Subcutaneous abdominal adipose tissue (tissue), 5 donors: ENCODE measurements at regions not wholly inside any gene's neighbourhood (a gene's known extent, or its start where the extent isn't known, plus 50 kb on each side); places are given as distances from the start of the nearest gene placed in this dataset.

Source experiments
- H3K27ac ChIP-seq: one replicate; pipeline ENCODE4 v1.7.0; 2013; ENCODE audit warnings: low read depth, mild to moderate bottlenecking, inconsistent platforms, low read length, moderate library complexity
- H3K27me3 ChIP-seq, 5 donors: one replicate each; pipeline ENCODE4 v1.7.0; 2013; ENCODE audit warnings: low read length in 5 of 5, inconsistent platforms in 1 of 5; ENCODE audit not compliant: control insufficient read depth in 5 of 5, insufficient read depth in 4 of 5
- H3K36me3 ChIP-seq, 5 donors: one replicate each; pipeline ENCODE4 v1.7.0; 2013; ENCODE audit warnings: low read length in 5 of 5; ENCODE audit not compliant: control insufficient read depth in 5 of 5, insufficient read depth in 5 of 5
- H3K4me1 ChIP-seq, 5 donors: one replicate each; pipeline ENCODE4 v1.7.0; 2013; ENCODE audit warnings: low read length in 5 of 5, mild to moderate bottlenecking in 3 of 5, moderate library complexity in 1 of 5; ENCODE audit not compliant: control insufficient read depth in 5 of 5, insufficient read depth in 5 of 5
- H3K4me3 ChIP-seq, 5 donors: one replicate each; pipeline ENCODE4 v1.7.0; 2013; ENCODE audit warnings: low read length in 5 of 5, low read depth in 1 of 5
- H3K9ac ChIP-seq, 5 donors: one replicate each; pipeline ENCODE4 v1.7.0; 2013; ENCODE audit warnings: low read length in 5 of 5, mild to moderate bottlenecking in 4 of 5, moderate library complexity in 3 of 5
- H3K9me3 ChIP-seq, 5 donors: one replicate each; pipeline ENCODE4 v1.7.0; 2013; ENCODE audit warnings: low read length in 5 of 5; ENCODE audit not compliant: control insufficient read depth in 5 of 5
- donor health status: healthy.
- donor health status: healthy.
- donor health status: healthy.
- donor health status: healthy.
- donor health status: healthy.

GRCh38 chr20:48552550-48552949 lies 275.2 kb downstream of the PREX1 start:
- H3K27me3 ChIP-seq: peaks cover 0 to 13% (median 7%) of the 10 kb centered on the region in 5 donors
- no peaks in the 10 kb centered on the region for H3K36me3 ChIP-seq

GRCh38 chr20:48550814-48551213 lies 277.0 kb downstream of the PREX1 start:
- Histone ChIP-seq H3K4me1 (no peaks in the 10 kb centered on the region), H3K9ac (no peak overlapping the region), H3K9me3 (no peaks in the 10 kb centered on the region), H3K27ac (no peak overlapping the region), H3K27me3 (peaks cover 0 to 12% (median 8%) of the 10 kb centered on the region in 5 donors), H3K4me3 (no peak overlapping the region), H3K36me3 (no peaks in the 10 kb centered on the region)

More at GRCh38 chr20:48552550-48552949, 275.2 kb downstream of the PREX1 start:
- Histone ChIP-seq H3K4me1 (no peaks in the 10 kb centered on the region), H3K27ac (no peak overlapping the region), H3K9me3 (no peaks in the 10 kb centered on the region), H3K4me3 (no peak overlapping the region), H3K9ac (no peak overlapping the region)

GRCh38 chr20:48547664-48548063 lies 280.1 kb downstream of the PREX1 start:
- Histone ChIP-seq H3K27ac (no peak overlapping the region), H3K4me3 (no peak overlapping the region), H3K9ac (no peak overlapping the region), H3K36me3 (no peaks in the 10 kb centered on the region), H3K27me3 (peaks cover 5 to 31% (median 26%) of the 10 kb centered on the region in 5 donors), H3K4me1 (no peaks in the 10 kb centered on the region), H3K9me3 (no peaks in the 10 kb centered on the region)

- Histone ChIP-seq H3K4me1 (no peaks in the 10 kb centered on the region), H3K36me3 (no peaks in the 10 kb centered on the region), H3K4me3 (no peak overlapping the region), H3K9ac (no peak overlapping the region), H3K27ac (no peak overlapping the region), H3K9me3 (no peaks in the 10 kb centered on the region), H3K27me3 (peaks cover 5 to 34% (median 28%) of the 10 kb centered on the region in 5 donors)
Observed at GRCh38 chr20:48544402-48545339, 283.1 kb downstream of the PREX1 start.

- no peak overlapping the region for H3K9ac ChIP-seq
- peaks cover 5 to 34% (median 28%) of the 10 kb centered on the region in 5 donors for H3K27me3 ChIP-seq
- no peaks in the 10 kb centered on the region for H3K36me3 ChIP-seq
Observed at GRCh38 chr20:48541581-48542071, 286.2 kb downstream of the PREX1 start.

GRCh38 chr20:48538856-48539255 lies 288.9 kb downstream of the PREX1 start:
- no peaks in the 10 kb centered on the region for H3K9me3 ChIP-seq
- H3K27me3 ChIP-seq: peaks cover 0 to 26% (median 17%) of the 10 kb centered on the region in 5 donors
- H3K4me3 ChIP-seq: no peak overlapping the region
- H3K9ac ChIP-seq: no peak overlapping the region
- no peaks in the 10 kb centered on the region for H3K36me3 ChIP-seq
- no peaks in the 10 kb centered on the region for H3K4me1 ChIP-seq
- H3K27ac ChIP-seq: no peak overlapping the region

More at GRCh38 chr20:48541581-48542071, 286.2 kb downstream of the PREX1 start:
- H3K9me3 ChIP-seq: no peaks in the 10 kb centered on the region
- H3K4me3 ChIP-seq: no peak overlapping the region
- H3K4me1 ChIP-seq: no peaks in the 10 kb centered on the region
- no peak overlapping the region for H3K27ac ChIP-seq

GRCh38 chr20:48538058-48538825 lies 289.6 kb downstream of the PREX1 start:
- Histone ChIP-seq H3K9ac (no peak overlapping the region), H3K36me3 (no peaks in the 10 kb centered on the region), H3K4me3 (no peak overlapping the region), H3K27me3 (peaks cover 0 to 20% (median 14%) of the 10 kb centered on the region in 5 donors), H3K4me1 (no peaks in the 10 kb centered on the region), H3K27ac (no peak overlapping the region), H3K9me3 (no peaks in the 10 kb centered on the region)

GRCh38 chr20:48536206-48536605 lies 291.6 kb downstream of the PREX1 start:
- Histone ChIP-seq H3K27me3 (peaks cover 0 to 9% (median 2%) of the 10 kb centered on the region in 5 donors), H3K9ac (no peak overlapping the region), H3K27ac (no peak overlapping the region), H3K9me3 (no peaks in the 10 kb centered on the region), H3K4me1 (no peaks in the 10 kb centered on the region), H3K4me3 (no peak overlapping the region), H3K36me3 (no peaks in the 10 kb centered on the region)

- no peaks in the 10 kb centered on the region for H3K36me3 ChIP-seq
- no peaks in the 10 kb centered on the region for H3K4me1 ChIP-seq
- H3K27me3 ChIP-seq: peaks cover 0 to 8% (median 5%) of the 10 kb centered on the region in 5 donors
- H3K9me3 ChIP-seq: no peaks in the 10 kb centered on the region
- H3K9ac ChIP-seq: no peak overlapping the region
- H3K4me3 ChIP-seq: no peak overlapping the region
- no peak overlapping the region for H3K27ac ChIP-seq
Observed at GRCh38 chr20:48535556-48535955, 292.2 kb downstream of the PREX1 start.

GRCh38 chr20:48532028-48532427 lies 295.8 kb downstream of the PREX1 start:
- H3K4me1 ChIP-seq: no peaks in the 10 kb centered on the region
- no peaks in the 10 kb centered on the region for H3K9me3 ChIP-seq
- no peak overlapping the region for H3K27ac ChIP-seq
- H3K4me3 ChIP-seq: no peak overlapping the region
- H3K27me3 ChIP-seq: peaks cover 0 to 16% (median 5%) of the 10 kb centered on the region in 5 donors
- no peaks in the 10 kb centered on the region for H3K36me3 ChIP-seq
- H3K9ac ChIP-seq: no peak overlapping the region
